Muscle of arm (tissue), 1 donor: ENCODE measurements at regions not wholly inside any gene's neighbourhood (a gene's known extent, or its start where the extent isn't known, plus 50 kb on each side); places are given as distances from the start of the nearest gene placed in this dataset.
"Not testable (repeated sequence)": the region's sequence is repeated elsewhere in the genome, so short reads cannot be mapped to it uniquely, and the experiment has no call there.

ENCODE experiments used
- DNase-seq: peaks from one replicate; pipeline ENCODE4 v3.0.0-alpha.2; 2013

GRCh38 chr5:63555874-63556273, 406.4 kb downstream of the HTR1A start:
- no peak for DNase-seq

- no peak for DNase-seq
Observed at GRCh38 chr5:63554191-63554590, 408.1 kb downstream of the HTR1A start.

- no peak for DNase-seq
Observed at GRCh38 chr5:63553073-63553472, 409.2 kb downstream of the HTR1A start.

- DNase-seq = no peak
Observed at GRCh38 chr5:63535840-63536602, 426.2 kb downstream of the HTR1A start.

- DNase-seq = no peak
Observed at GRCh38 chr5:63524281-63524680, 438.0 kb downstream of the HTR1A start.

GRCh38 chr5:63516006-63516405, 446.2 kb downstream of the HTR1A start:
- no peak for DNase-seq

GRCh38 chr5:63500242-63500641, 462.0 kb downstream of the HTR1A start:
- DNase-seq = no peak

- no peak for DNase-seq
Observed at GRCh38 chr5:63495225-63495624, 467.0 kb downstream of the HTR1A start.

- DNase-seq = no peak
Observed at GRCh38 chr5:63483338-63483737, 478.9 kb downstream of the HTR1A start.

GRCh38 chr5:63473335-63473967, 488.8 kb downstream of the HTR1A start:
- DNase-seq = no peak

GRCh38 chr5:63456279-63456678, 506.0 kb downstream of the HTR1A start:
- no peak for DNase-seq

- DNase-seq = no peak
Observed at GRCh38 chr5:63451188-63451587, 511.1 kb downstream of the HTR1A start.

GRCh38 chr5:63439537-63439936, 522.7 kb downstream of the HTR1A start:
- no peak for DNase-seq

GRCh38 chr5:63409737-63410136, 552.5 kb downstream of the HTR1A start:
- DNase-seq = no peak

GRCh38 chr5:63408984-63409383, 553.3 kb downstream of the HTR1A start:
- DNase-seq = no peak

- peak; percentile 15 for DNase-seq
Observed at GRCh38 chr5:63401436-63402046, 560.7 kb downstream of the HTR1A start.

- no peak for DNase-seq
Observed at GRCh38 chr5:63400079-63400478, 562.2 kb downstream of the HTR1A start.

GRCh38 chr5:63398346-63398745, 563.9 kb downstream of the HTR1A start:
- no peak for DNase-seq

- DNase-seq = not testable (repeated sequence)
Observed at GRCh38 chr5:63388188-63388587, 574.1 kb downstream of the HTR1A start.

- DNase-seq = no peak
Observed at GRCh38 chr5:63375851-63376250, 586.4 kb downstream of the HTR1A start.

- no peak for DNase-seq
Observed at GRCh38 chr5:63374085-63374484, 588.2 kb downstream of the HTR1A start.

GRCh38 chr5:63351164-63351563, 611.1 kb downstream of the HTR1A start:
- DNase-seq = no peak

- no peak for DNase-seq
Observed at GRCh38 chr5:63346451-63346850, 615.8 kb downstream of the HTR1A start.
